ENCODE measurements at regions not wholly inside any gene's neighbourhood (a gene's known extent, or its start where the extent isn't known, plus 50 kb on each side); places are given as distances from the start of the nearest gene placed in this dataset.

- TF ChIP-seq CTCF (IDR thresholded peaks at IDR 0.05) (no peak), EP300 (IDR thresholded peaks at IDR 0.05) (no peak)
These were observed 116.8 kb upstream of the AGR3 start for GRCh38 chr7:16998481-16999051.
